A673 (cell line): ENCODE measurements at regions not wholly inside any gene's neighbourhood (a gene's known extent, or its start where the extent isn't known, plus 50 kb on each side); places are given as distances from the start of the nearest gene placed in this dataset.

Source experiments
- BruUV-seq: library from RNA; stranded (reverse); fragments of 400-500 nt; replicated peaks from 2 replicates; lab custom pipeline; 2021; lab: Mats Ljungman, UMichigan
- CTCF ChIA-PET: fragments of 300-600 bp; sonication (Branson Sonifier 250); formaldehyde crosslinking; loops from one replicate; lab custom pipeline; 2022; ENCODE audit warnings: antibody characterized with exemption; lab: Charles Lee
- POLR2A ChIA-PET: fragments of 300-600 bp; sonication (Branson Sonifier 250); formaldehyde crosslinking; loops from one replicate; lab custom pipeline; 2022; ENCODE audit warnings: antibody characterized with exemption; ENCODE audit not compliant: low non-redundant PET; lab: Charles Lee
- DNase-seq: peaks from one replicate; pipeline ENCODE4 v3.0.0-alpha.2; 2015; ENCODE audit warnings: low spot score
- H3K27ac ChIP-seq: fragments of 200-600 bp; sonication (generic); 2 replicates; pipeline ENCODE4 v1.5.1; 2016; ENCODE audit warnings: mixed run types, low read depth, mild to moderate bottlenecking, mixed read lengths, antibody characterized with exemption, low read length; ENCODE audit not compliant: poor library complexity, severe bottlenecking
- H3K27me3 ChIP-seq: fragments of 200-600 bp; sonication (generic); replicated peaks from 2 replicates; pipeline ENCODE4 v1.6.1; 2017; ENCODE audit warnings: mixed run types, low read depth, mild to moderate bottlenecking, mixed read lengths, antibody characterized with exemption, low read length; ENCODE audit not compliant: insufficient read depth, poor library complexity
- H3K36me3 ChIP-seq: fragments of 200-600 bp; sonication (generic); 2 replicates; pipeline ENCODE4 v1.6.1; 2016; ENCODE audit warnings: mixed run types, mild to moderate bottlenecking, mixed read lengths, antibody characterized with exemption, low read length; ENCODE audit not compliant: insufficient read depth, poor library complexity, severe bottlenecking
- H3K4me1 ChIP-seq: fragments of 200-600 bp; sonication (generic); 2 replicates; pipeline ENCODE4 v1.6.1; 2017; ENCODE audit warnings: mixed run types, mild to moderate bottlenecking, mixed read lengths, antibody characterized with exemption, low read length; ENCODE audit not compliant: insufficient read depth, poor library complexity, severe bottlenecking
- H3K4me3 ChIP-seq: fragments of 200-600 bp; sonication (generic); 2 replicates; pipeline ENCODE4 v1.5.1; 2016; ENCODE audit warnings: low read depth, mixed run types, mild to moderate bottlenecking, mixed read lengths, low read length; ENCODE audit not compliant: poor library complexity, severe bottlenecking
- H3K9me3 ChIP-seq: fragments of 200-600 bp; sonication (generic); 2 replicates; pipeline ENCODE4 v1.6.1; 2016; ENCODE audit warnings: mixed run types, low read depth, mild to moderate bottlenecking, mixed read lengths, antibody characterized with exemption, low read length; ENCODE audit not compliant: poor library complexity, severe bottlenecking
- CTCF ChIP-seq: fragments of 300-800, 200-600 bp; sonication (generic); conservative IDR thresholded peaks from 2 replicates; pipeline ENCODE4 v1.5.1; 2017; ENCODE audit warnings: low read depth, mild to moderate bottlenecking, antibody characterized with exemption, low read length, moderate library complexity, mixed read lengths
- EZH2 ChIP-seq: fragments of 200-600 bp; sonication (generic); IDR thresholded peaks from 2 replicates; pipeline ENCODE4 v1.6.1; 2017; ENCODE audit warnings: borderline replicate concordance, low read depth, mild to moderate bottlenecking, mixed read lengths, antibody characterized with exemption, low read length; ENCODE audit not compliant: poor library complexity, severe bottlenecking
- intact Hi-C: fragments of 100-400 bp; cut with micrococcal nuclease; formaldehyde crosslinking; loops from one replicate; pipeline ENCODE4 v1.10.0; 2022; ENCODE audit not compliant: unreplicated experiment

GRCh38 chr14:82313889-82314288, 780.2 kb upstream of the SEL1L start:
- POLR2A ChIA-PET: no interaction called here
- TF ChIP-seq EZH2 (no peak), CTCF (no peak)

GRCh38 chr14:82328442-82328841, 794.8 kb upstream of the SEL1L start:
- no peak overlapping the region for H3K4me3 ChIP-seq
- ChIA-PET CTCF (no interaction called here), POLR2A (no interaction called here)
- TF ChIP-seq EZH2 (no peak), CTCF (no peak)
- H3K9me3 ChIP-seq: peaks cover 11% of the 10 kb centered on the region
- H3K4me1 ChIP-seq: no peaks in the 10 kb centered on the region
- no peaks in the 10 kb centered on the region for H3K36me3 ChIP-seq
- no peak overlapping the region for H3K27ac ChIP-seq
- BruUV-seq: no TSS peak
- intact Hi-C loops: no loop called here
- DNase-seq: no peak
- no peaks in the 10 kb centered on the region for H3K27me3 ChIP-seq

More at GRCh38 chr14:82313889-82314288, 780.2 kb upstream of the SEL1L start:
- CTCF ChIA-PET: no interaction called here
- DNase-seq: no peak
- Histone ChIP-seq H3K9me3 (no peaks in the 10 kb centered on the region), H3K36me3 (no peaks in the 10 kb centered on the region), H3K27me3 (no peaks in the 10 kb centered on the region), H3K4me3 (no peak overlapping the region), H3K4me1 (no peaks in the 10 kb centered on the region), H3K27ac (no peak overlapping the region)
- intact Hi-C loops: no loop called here
- no TSS peak for BruUV-seq

- DNase-seq: no peak
- H3K4me1 ChIP-seq: no peaks in the 10 kb centered on the region
- no TSS peak for BruUV-seq
- peaks cover 6% of the 10 kb centered on the region for H3K9me3 ChIP-seq
- ChIA-PET CTCF (no interaction called here), POLR2A (no interaction called here)
- H3K4me3 ChIP-seq: no peak overlapping the region
- no peaks in the 10 kb centered on the region for H3K27me3 ChIP-seq
- H3K27ac ChIP-seq: no peak overlapping the region
- TF ChIP-seq EZH2 (no peak), CTCF (no peak)
- no peaks in the 10 kb centered on the region for H3K36me3 ChIP-seq
- intact Hi-C loops: no loop called here
These were observed 807.7 kb upstream of the SEL1L start for GRCh38 chr14:82341261-82341810.
